Trophoblast cell (in vitro differentiated cells and primary cell): ENCODE measurements at regions not wholly inside any gene's neighbourhood (a gene's known extent, or its start where the extent isn't known, plus 50 kb on each side); places are given as distances from the start of the nearest gene placed in this dataset.

Experiments used
- DNase-seq, 2 donors: peaks; one replicate each; pipeline ENCODE4 v3.0.0-alpha.2; 2016
- H2AFZ ChIP-seq: 2 replicates; pipeline ENCODE4 v1.6.1; 2013; ENCODE audit warnings: low read length, moderate library complexity, mild to moderate bottlenecking; ENCODE audit not compliant: insufficient read depth, poor library complexity
- H2AK5ac ChIP-seq: 2 replicates; pipeline ENCODE4 v1.6.1; 2013; ENCODE audit warnings: mild to moderate bottlenecking, low read length
- H2BK120ac ChIP-seq: 2 replicates; pipeline ENCODE4 v1.6.1; 2013; ENCODE audit warnings: low read length, mild to moderate bottlenecking, moderate library complexity; ENCODE audit not compliant: insufficient read depth, poor library complexity
- H2BK12ac ChIP-seq: 2 replicates; pipeline ENCODE4 v1.6.1; 2013; ENCODE audit warnings: mild to moderate bottlenecking, low read length, moderate library complexity
- H2BK5ac ChIP-seq: 2 replicates; pipeline ENCODE4 v1.6.1; 2013; ENCODE audit warnings: low read length, low read depth, moderate library complexity, mild to moderate bottlenecking; ENCODE audit not compliant: poor library complexity
- H3K14ac ChIP-seq: 2 replicates; pipeline ENCODE4 v1.6.1; 2013; ENCODE audit warnings: mild to moderate bottlenecking, low read length
- H3K18ac ChIP-seq: 2 replicates; pipeline ENCODE4 v1.6.1; 2013; ENCODE audit warnings: mild to moderate bottlenecking, low read length
- H3K23ac ChIP-seq: 2 replicates; pipeline ENCODE4 v1.6.1; 2013; ENCODE audit warnings: low read length
- H3K27ac ChIP-seq: 2 replicates; pipeline ENCODE4 v1.5.1; 2013; ENCODE audit warnings: low read depth, mild to moderate bottlenecking, inconsistent platforms, low read length, moderate library complexity
- H3K27me3 ChIP-seq: 2 replicates; pipeline ENCODE4 v1.6.1; 2013; ENCODE audit warnings: inconsistent platforms, mild to moderate bottlenecking, low read length, moderate library complexity; ENCODE audit not compliant: insufficient read depth
- H3K36me3 ChIP-seq, 2 experiments: 1 replicate in 1 of 2; 2 replicates in 1 of 2; pipeline ENCODE4 v1.6.1; 2013; ENCODE audit warnings: low read length in 2 of 2, mild to moderate bottlenecking in 2 of 2, moderate library complexity in 1 of 2; ENCODE audit not compliant: insufficient read depth in 2 of 2, control insufficient read depth in 1 of 2
- H3K4ac ChIP-seq: 2 replicates; pipeline ENCODE4 v1.6.1; 2013; ENCODE audit warnings: low read depth, mild to moderate bottlenecking, low read length, moderate library complexity
- H3K4me1 ChIP-seq, 2 experiments: 1 replicate in 1 of 2; 2 replicates in 1 of 2; pipeline ENCODE4 v1.6.1; 2013; ENCODE audit warnings: low read length in 2 of 2, mild to moderate bottlenecking in 2 of 2, moderate library complexity in 1 of 2; ENCODE audit not compliant: insufficient read depth in 2 of 2, control insufficient read depth in 1 of 2
- H3K4me2 ChIP-seq: 2 replicates; pipeline ENCODE4 v1.6.1; 2013; ENCODE audit warnings: inconsistent platforms, mild to moderate bottlenecking, low read length, moderate library complexity
- H3K4me3 ChIP-seq: 2 replicates; pipeline ENCODE4 v1.5.1; 2013; ENCODE audit warnings: mild to moderate bottlenecking, low read depth, low read length, inconsistent platforms
- H3K79me1 ChIP-seq: one replicate; pipeline ENCODE4 v1.6.1; 2013; ENCODE audit warnings: low read length
- H3K79me2 ChIP-seq: 2 replicates; pipeline ENCODE4 v1.6.1; 2013; ENCODE audit warnings: low read length, mild to moderate bottlenecking; ENCODE audit not compliant: control insufficient read depth, insufficient read depth, poor library complexity
- H3K9ac ChIP-seq: 2 replicates; pipeline ENCODE4 v1.6.1; 2013; ENCODE audit warnings: mild to moderate bottlenecking, low read length
- H3K9me3 ChIP-seq: 2 replicates; pipeline ENCODE4 v1.6.1; 2013; ENCODE audit warnings: low read depth, mild to moderate bottlenecking, control low read depth, inconsistent platforms, low read length; ENCODE audit not compliant: insufficient read depth
- H4K12ac ChIP-seq: 2 replicates; pipeline ENCODE4 v1.6.1; 2013; ENCODE audit warnings: low read depth, mild to moderate bottlenecking, low read length, moderate library complexity
- H4K8ac ChIP-seq: 2 replicates; pipeline ENCODE4 v1.6.1; 2013; ENCODE audit warnings: low read depth, mild to moderate bottlenecking, low read length, moderate library complexity
- H4K91ac ChIP-seq: one replicate; pipeline ENCODE4 v1.6.1; 2013; ENCODE audit warnings: low read depth, mild to moderate bottlenecking, low read length, moderate library complexity
- WGBS: extraction: QIAGEN DNeasy Blood & Tissue Kit; methylation state at CpG from one replicate; pipeline ENCODE4 v1.1.7; 2013; ENCODE audit warnings: missing lambda C conversion rate; ENCODE audit not compliant: insufficient read length, insufficient coverage; ENCODE audit errors: extremely low coverage; 5-methylcytosine and 5-hydroxymethylcytosine counted together

- Histone ChIP-seq H3K27ac (no peak overlapping the region), H4K8ac (no peak overlapping the region), H3K18ac (no peak overlapping the region), H3K4me2 (no peak overlapping the region), H3K4me3 (no peak overlapping the region), H3K4ac (no peak overlapping the region), H4K12ac (no peak overlapping the region), H2BK120ac (no peak overlapping the region), H4K91ac (no peak overlapping the region), H3K36me3 (no peaks in the 10 kb centered on the region), H2BK12ac (no peak overlapping the region), H2AK5ac (no peak overlapping the region), H2AFZ (no peak overlapping the region), H2BK5ac (no peak overlapping the region), H3K23ac (no peak overlapping the region), H3K79me2 (no peaks in the 10 kb centered on the region), H3K79me1 (no peaks in the 10 kb centered on the region), H3K27me3 (no peaks in the 10 kb centered on the region), H3K9me3 (no peaks in the 10 kb centered on the region), H3K9ac (no peak overlapping the region), H3K4me1 (no peaks in the 10 kb centered on the region), H3K14ac (no peak overlapping the region)
- WGBS: no CpG with 5 or more reads among the region's 2 CpGs
- no peak for DNase-seq
These were observed 101.8 kb downstream of the NUFIP1 start for GRCh38 chr13:44887515-44887914.

DNA sequence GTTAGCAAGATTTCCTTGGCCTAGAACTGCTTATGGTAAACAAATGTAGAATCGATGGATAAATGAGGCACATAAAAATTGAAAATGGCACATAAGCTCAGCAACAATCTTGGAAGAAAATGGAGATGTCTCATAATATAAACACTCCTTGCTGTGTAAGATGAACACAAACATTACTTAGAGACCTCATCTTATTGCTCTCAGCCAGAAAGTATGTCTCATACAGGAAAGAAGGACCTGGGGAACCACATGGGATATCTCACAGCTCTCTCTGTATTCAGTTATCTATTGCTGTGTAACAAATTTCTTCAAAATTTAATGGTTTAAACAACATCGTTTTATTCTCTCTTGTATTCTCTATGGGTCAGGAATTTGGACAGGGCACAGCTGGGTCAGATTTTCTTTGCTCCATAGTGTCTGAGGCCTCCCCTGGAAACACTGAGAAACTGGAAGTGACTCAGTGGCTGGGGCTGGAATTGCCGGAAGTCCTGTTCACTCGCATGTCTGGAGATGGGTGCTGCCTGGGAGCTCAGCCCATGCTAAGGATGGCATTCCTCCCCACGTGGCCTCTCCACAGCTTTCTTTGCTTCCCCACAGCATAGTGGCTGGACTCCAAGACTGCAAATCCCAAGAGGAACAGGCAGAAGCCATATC, 105.1 kb downstream of the NUFIP1 start:
- Histone ChIP-seq H3K4ac (no peak overlapping the region), H3K27ac (no peak overlapping the region), H3K79me2 (no peaks in the 10 kb centered on the region), H3K23ac (no peak overlapping the region), H2AFZ (no peak overlapping the region), H3K4me3 (no peak overlapping the region), H2BK5ac (no peak overlapping the region), H2AK5ac (no peak overlapping the region), H2BK12ac (no peak overlapping the region), H3K27me3 (no peaks in the 10 kb centered on the region), H3K14ac (no peak overlapping the region), H3K36me3 (no peaks in the 10 kb centered on the region), H4K8ac (no peak overlapping the region), H2BK120ac (no peak overlapping the region), H3K4me2 (no peak overlapping the region), H3K18ac (no peak overlapping the region), H3K79me1 (no peaks in the 10 kb centered on the region), H4K12ac (no peak overlapping the region), H3K9me3 (no peaks in the 10 kb centered on the region), H4K91ac (no peak overlapping the region), H3K9ac (no peak overlapping the region), H3K4me1 (no peaks in the 10 kb centered on the region)
- peak in 1 of 2 donors; percentile 23 for DNase-seq
- WGBS: no CpG with 5 or more reads among the region's 5 CpGs

GRCh38 chr13:44879452-44880058, 109.7 kb downstream of the NUFIP1 start:
- DNase-seq: peak; percentile 38 to 68
- Histone ChIP-seq H2BK5ac (no peak overlapping the region), H3K27me3 (no peaks in the 10 kb centered on the region), H2BK12ac (no peak overlapping the region), H3K9ac (no peak overlapping the region), H3K4ac (no peak overlapping the region), H2AFZ (no peak overlapping the region), H3K4me3 (no peak overlapping the region), H3K23ac (no peak overlapping the region), H4K12ac (no peak overlapping the region), H3K79me1 (no peaks in the 10 kb centered on the region), H4K91ac (no peak overlapping the region), H3K36me3 (no peaks in the 10 kb centered on the region), H3K9me3 (peaks cover 5% of the 10 kb centered on the region), H2BK120ac (no peak overlapping the region), H3K4me2 (no peak overlapping the region), H3K18ac (no peak overlapping the region), H3K4me1 (no peaks in the 10 kb centered on the region), H3K79me2 (no peaks in the 10 kb centered on the region), H4K8ac (no peak overlapping the region), H3K14ac (no peak overlapping the region), H3K27ac (no peak overlapping the region), H2AK5ac (no peak overlapping the region)
- WGBS: no CpG with 5 or more reads among the region's 5 CpGs

DNA sequence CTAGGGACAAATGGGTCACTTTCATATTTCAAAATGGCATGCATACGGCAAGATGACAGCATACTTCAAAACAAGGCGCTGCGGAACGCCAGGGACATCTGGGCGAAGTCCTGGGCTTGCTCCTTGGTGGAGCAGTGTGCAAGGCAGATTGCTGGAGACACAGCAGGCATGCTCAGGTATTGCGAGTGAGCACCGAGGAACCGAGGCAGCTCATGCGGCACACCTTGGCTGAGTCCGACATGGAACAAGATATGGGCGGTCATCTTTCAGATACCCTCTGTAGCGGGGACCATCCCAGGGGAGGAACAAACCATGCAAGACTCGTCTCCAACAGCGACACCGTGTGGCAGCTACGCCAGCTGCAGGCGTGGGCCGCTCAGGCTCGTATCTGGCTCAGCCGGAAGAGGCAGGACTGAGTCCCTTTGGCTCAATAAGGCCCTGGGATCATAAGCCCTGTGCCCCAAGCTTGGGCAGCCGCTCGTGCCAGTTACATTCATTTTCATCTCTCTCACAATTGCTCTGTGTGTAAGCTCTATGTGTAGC, 112.4 kb downstream of the NUFIP1 start:
- peak in 1 of 2 donors; percentile 49 for DNase-seq
- no CpG with 5 or more reads among the region's 22 CpGs for WGBS
- no peak overlapping the region for H2BK12ac ChIP-seq

More for the DNA sequence above, 112.4 kb downstream of the NUFIP1 start:
- Histone ChIP-seq H3K23ac (no peak overlapping the region), H3K27me3 (no peaks in the 10 kb centered on the region), H3K4me2 (no peak overlapping the region), H3K27ac (no peak overlapping the region), H3K79me1 (no peaks in the 10 kb centered on the region), H2AFZ (no peak overlapping the region), H3K9ac (no peak overlapping the region), H3K36me3 (no peaks in the 10 kb centered on the region), H4K91ac (no peak overlapping the region), H2BK120ac (no peak overlapping the region), H3K4me1 (no peaks in the 10 kb centered on the region), H3K79me2 (no peaks in the 10 kb centered on the region), H3K4me3 (peak overlapping the region; percentile 41), H3K14ac (no peak overlapping the region), H2BK5ac (no peak overlapping the region), H2AK5ac (no peak overlapping the region), H3K9me3 (peaks cover 5% of the 10 kb centered on the region), H3K18ac (no peak overlapping the region), H4K12ac (no peak overlapping the region), H3K4ac (no peak overlapping the region), H4K8ac (no peak overlapping the region)
